GM21423 (cell line): ENCODE measurements at regions not wholly inside any gene's neighbourhood (a gene's known extent, or its start where the extent isn't known, plus 50 kb on each side); places are given as distances from the start of the nearest gene placed in this dataset.

ENCODE experiments used
- ATAC-seq: cut with Tn5 transposase; IDR thresholded peaks from one replicate; pipeline ENCODE4 v1.9.1; 2021; ENCODE audit warnings: mild to moderate bottlenecking, moderate library complexity; ENCODE audit not compliant: unreplicated experiment

DNA sequence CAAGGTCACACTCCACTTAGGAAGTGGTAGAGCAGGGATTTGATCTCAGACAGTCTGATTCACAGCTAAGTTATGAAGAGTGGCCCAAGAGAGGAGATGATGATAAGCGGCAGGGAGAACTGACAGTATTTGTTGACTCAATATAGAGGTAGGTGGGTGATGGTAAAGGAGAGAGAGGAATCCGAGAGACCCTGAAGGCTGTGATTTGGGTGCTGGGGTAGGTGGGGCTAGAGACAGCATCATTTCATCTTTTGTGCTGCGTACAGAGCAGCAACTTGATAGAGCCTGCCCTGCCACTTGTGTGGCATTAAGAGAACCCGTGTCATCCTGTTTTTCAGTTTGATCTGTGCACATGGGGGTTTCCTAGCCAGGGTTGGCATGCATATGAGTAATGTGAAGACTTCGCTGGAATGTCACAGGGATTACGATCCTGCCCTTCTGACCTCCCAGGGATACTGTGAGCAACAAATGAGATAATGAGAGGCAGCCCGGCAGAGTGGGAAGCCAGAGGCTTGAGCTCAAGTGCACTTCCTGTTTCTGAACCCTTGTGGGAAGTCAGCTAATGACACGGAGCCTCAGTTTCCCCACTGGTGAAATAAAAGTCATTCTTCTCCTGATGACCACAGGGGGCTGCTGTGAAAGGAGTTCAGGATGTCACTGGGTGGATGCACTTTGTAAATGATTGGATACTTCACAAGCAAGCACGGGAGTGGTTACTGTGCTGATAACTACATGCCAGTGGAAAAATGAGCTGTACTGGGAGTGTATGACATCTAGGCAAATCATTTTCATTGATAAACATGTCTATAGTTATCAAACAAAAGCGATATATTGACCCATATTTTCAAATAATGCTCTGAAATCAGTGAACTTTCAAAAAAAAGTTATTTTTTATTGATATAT is 59.5 kb upstream of the IGF1 start:
- no peak for ATAC-seq

DNA sequence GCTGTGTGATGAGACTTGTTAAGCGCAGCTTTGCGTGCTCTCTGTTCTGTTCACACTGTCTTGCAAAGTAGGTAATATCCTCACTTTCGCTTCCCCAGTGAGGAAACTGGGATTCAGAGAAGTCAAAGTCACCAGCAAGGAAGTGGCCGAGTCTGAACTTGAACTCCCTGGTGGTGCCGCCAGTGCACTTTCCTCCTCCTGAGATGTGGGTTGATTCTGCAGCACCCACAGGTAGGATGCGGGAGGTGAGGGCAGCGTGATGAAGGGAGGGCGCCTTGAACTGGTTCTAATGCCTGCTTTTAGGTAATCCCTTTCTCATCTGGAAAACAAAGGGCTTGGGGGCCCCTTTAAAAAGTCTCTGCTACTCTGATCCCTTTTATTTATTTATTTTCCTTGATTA is 54.9 kb upstream of the IGF1 start:
- ATAC-seq, result no peak

DNA sequence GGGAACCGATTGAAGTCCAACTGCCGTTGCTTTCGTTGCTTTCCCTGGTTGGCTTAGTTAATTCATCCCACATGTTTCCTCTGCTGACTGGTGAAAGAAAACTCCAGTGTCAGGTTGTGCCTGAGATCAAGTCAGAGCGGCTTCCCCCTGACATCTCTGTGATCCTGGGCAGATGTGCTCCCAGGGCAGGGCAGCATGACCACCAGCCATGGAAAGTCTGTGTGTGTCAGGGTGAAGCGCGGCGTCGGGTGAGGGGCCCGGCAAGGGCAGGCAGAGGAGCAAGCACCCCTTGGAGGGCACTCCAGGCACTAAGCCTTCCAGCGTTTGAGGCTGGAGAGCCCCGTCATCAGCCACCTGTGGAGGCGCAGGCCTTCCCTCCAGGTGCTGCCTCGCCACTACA is 54.5 kb upstream of the IGF1 start:
- no peak for ATAC-seq

DNA sequence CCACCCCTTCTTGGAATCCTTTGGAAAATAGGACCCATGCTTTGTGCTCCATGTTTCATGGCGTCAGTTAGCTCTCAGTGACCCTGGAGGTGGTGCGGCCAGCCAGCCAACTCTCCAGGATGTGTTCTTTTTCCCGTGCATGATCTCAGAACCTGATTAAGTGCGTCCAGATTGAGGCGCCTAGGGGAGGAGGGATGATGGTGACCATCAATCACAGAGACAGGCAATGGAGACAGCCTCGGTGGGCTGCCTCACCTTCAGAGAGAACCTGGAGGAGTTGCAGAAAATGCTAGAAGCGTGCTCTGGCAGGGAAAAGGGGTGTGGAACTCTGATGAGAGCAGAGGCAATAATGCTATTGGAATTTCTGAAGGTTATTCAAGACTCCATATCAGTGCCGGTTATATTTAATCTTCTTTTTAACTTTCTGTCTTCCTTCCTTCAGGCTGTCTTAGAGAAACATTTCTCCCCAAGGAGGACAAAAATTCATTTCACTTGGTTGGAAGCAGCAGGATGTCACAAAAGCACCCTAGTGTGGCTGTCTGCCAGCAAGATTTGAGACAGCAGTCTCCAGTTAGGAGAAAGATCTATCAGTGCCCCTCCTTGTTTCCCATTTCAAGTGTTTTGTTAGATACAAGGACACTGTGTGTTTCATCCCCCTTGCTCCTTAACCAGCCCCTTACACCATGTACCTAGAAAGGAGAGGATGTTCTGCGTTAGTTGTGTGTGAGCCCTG is 53.3 kb upstream of the IGF1 start:
- ATAC-seq, result no peak
